ENCODE measurements at regions not wholly inside any gene's neighbourhood (a gene's known extent, or its start where the extent isn't known, plus 50 kb on each side); places are given as distances from the start of the nearest gene placed in this dataset.

DNA sequence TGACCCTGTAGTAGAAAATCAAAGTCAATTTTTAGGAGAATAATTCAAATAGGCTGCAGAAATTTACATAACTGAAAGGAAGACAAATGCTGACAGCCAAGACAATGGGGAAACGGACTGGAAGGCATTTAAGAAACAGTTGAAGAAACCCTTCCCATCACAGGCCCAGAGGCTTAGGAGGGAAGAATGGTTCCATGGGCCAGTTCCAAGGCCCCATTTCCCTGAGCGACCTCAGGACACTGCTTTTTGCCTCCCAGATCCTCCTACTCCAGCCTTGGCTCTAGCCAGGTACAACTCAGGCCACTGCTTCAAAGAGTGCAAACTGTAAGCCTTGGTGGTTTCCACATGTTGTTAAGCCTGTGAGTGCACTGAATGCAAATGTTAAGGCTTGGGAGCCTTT lies 184.1 kb upstream of the SGCD start:
- H3K36me3 Mint-ChIP-seq: no peaks in the 10 kb centered on the region
- ATAC-seq: no peak
- no peak for DNase-seq (ENCODE audit: low spot score in 2 of 2)
- peaks cover 8 to 14% of the 10 kb centered on the region in 2 donors for H3K9me3 Mint-ChIP-seq
- no peak overlapping the region for H3K27ac Mint-ChIP-seq

DNA sequence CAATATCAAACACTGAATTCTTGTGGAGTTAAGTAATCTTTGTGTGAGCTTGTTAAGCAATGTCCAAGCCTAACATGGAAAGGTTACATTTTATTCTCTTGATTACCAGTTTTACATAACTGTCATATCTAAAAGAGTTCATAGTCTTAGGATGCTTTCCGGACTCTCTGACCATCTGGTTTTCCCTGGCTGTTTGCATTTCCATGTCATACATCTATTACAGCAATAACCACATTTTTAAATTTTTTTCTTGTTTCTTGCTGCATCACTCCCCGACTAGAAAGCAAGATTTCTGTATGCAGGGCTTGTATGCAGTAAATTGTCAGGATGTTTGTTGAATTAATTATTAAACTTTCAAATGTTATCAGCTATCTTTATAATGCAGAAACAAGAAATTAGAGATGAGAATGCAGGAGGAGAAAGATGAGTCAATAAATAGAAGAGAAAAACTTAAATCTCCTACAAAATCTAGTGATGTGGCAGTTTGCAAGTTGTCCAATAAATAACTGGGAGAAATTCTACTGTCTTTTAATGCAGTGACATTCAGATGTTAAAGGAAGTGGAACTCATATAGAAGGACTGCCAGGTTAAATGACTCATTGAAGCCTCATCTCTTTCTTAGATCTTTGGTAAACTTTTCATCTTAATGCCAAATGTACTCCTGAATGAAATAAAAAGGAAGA lies 179.6 kb upstream of the SGCD start:
- peaks cover 4 to 5% of the 10 kb centered on the region in 2 donors for H3K9me3 Mint-ChIP-seq
- DNase-seq (ENCODE audit: low spot score in 2 of 2) (no peak), ATAC-seq (no peak)
- H3K36me3 Mint-ChIP-seq: no peaks in the 10 kb centered on the region
- no peak overlapping the region for H3K27ac Mint-ChIP-seq

DNA sequence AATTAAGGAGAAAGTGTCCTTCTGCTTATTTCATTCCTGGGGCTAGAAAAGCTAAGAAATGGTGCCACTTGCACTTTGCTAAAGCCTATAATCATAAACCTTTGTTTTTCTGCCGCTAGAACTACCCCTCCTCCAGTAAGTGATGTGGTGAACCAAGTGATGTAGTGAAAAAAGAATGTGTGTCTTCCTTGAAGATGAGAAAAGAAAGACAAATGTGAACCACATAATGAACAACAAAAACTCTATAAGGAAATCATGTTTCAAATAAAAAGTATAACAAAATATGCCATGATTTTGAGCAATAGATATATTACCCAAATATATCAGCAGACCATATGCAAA lies 179.0 kb upstream of the SGCD start:
- no peaks in the 10 kb centered on the region for H3K9me3 Mint-ChIP-seq
- no peak for ATAC-seq
- no peaks in the 10 kb centered on the region for H3K36me3 Mint-ChIP-seq

DNA sequence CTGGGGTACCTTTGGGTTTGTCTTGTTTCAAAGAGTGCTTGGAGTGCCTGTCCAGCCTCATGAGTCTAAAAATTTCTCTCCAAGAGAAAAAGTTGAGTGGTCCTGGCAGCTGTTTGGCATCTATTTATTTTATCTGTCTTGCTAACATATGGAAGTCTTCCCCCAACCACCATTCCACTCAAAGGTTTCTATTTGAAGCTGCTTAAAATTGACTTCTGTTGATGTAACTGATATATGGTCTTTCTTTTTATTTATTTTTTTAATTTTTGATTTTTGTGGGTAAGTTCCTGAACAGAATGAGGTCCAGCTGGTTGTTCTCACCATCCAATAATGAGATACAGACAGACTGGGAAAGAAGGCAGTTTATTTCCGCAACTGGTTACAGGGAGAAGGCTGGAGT lies 178.7 kb upstream of the SGCD start:
- no peak for DNase-seq (ENCODE audit: low spot score in 2 of 2)
- Mint-ChIP-seq H3K36me3 (no peaks in the 10 kb centered on the region), H3K27ac (no peak overlapping the region), H3K9me3 (no peaks in the 10 kb centered on the region)
- no peak for ATAC-seq

More for the DNA sequence above, 179.0 kb upstream of the SGCD start:
- no peak for DNase-seq (ENCODE audit: low spot score in 2 of 2)
- H3K27ac Mint-ChIP-seq: no peak overlapping the region

DNA sequence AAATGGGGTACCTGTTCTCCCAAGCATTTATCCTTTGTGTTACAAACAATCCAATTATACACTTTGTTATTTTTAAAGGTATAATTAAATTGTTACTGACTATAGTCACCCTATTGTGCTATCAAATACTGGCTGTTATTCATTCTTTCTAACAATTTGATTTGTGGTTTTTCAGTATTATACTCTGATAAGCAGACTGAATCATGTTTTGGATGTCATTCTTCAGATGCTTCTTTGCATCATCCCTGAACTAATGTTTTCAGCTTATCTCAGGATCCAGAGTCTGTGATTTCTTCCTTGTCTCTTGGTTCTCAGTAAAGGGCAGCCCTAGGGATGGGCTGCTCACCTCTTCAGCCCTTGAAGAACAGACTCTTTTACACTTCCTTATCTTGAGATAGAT lies 177.8 kb upstream of the SGCD start:
- Mint-ChIP-seq H3K27ac (no peak overlapping the region), H3K36me3 (no peaks in the 10 kb centered on the region), H3K9me3 (no peaks in the 10 kb centered on the region)
- ATAC-seq: no peak
- no peak for DNase-seq (ENCODE audit: low spot score in 2 of 2)

DNA sequence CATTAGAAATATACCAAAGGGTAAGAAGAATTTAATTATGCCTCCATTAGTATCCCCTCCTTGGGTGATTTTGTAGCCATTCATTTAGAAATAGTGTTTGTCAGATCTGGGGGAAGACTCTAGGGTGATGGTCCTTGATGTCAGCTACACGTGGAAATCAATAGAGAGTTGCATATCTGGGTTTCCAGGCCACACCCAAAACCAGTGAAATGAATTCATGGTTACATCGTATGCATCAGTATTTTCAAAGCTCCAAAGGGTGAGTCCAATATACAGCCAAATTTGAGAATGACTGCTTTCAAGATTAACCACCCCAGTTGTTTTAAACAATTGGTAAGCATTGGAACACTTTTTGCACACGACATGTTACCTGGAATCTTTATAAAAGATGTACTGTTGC lies 173.4 kb upstream of the SGCD start:
- DNase-seq (ENCODE audit: low spot score in 2 of 2) (no peak), ATAC-seq (no peak)
- no peaks in the 10 kb centered on the region for H3K9me3 Mint-ChIP-seq
- H3K27ac Mint-ChIP-seq: no peak overlapping the region
- no peaks in the 10 kb centered on the region for H3K36me3 Mint-ChIP-seq

DNA sequence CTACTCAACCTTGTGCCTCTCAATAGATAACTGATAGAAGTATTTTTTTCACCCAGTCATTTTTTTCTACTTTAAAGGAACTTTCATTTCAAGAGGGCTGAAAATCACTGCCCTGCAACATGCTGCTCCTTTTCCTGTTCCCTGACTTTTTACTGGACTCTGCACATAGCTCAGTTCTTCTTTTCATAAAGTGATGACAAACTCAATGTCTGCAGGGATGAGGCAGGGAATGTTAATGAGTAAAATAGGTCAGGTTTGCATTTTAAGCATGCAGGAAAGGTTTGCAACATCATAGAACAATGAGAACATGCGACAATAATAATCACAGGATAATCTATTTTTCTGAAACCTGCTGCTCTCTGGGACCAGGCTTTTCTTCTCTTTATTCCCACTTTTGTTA lies 172.2 kb upstream of the SGCD start:
- ATAC-seq (no peak), DNase-seq (ENCODE audit: low spot score in 2 of 2) (no peak)
- no peak overlapping the region for H3K27ac Mint-ChIP-seq
- no peaks in the 10 kb centered on the region for H3K9me3 Mint-ChIP-seq
- no peaks in the 10 kb centered on the region for H3K36me3 Mint-ChIP-seq

DNA sequence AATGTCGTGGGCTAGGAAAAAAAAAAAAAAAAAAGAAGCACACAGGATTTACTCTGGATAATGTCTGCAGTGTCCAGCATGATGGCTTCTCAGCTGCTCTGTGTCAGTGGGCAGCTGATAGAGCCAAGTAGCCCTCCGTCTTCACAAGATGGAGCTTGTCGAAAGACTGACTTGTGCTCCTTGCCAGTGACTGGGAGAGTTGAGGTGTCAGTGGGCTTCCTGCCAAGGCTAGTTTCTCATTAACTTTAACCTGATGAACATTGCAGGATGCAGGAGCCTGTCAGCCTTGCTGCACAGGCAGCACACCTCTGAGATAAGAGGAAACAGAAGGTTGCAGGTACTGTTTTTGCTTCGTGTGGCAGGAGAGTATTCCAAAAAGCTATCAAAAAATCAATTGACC lies 171.4 kb upstream of the SGCD start:
- DNase-seq (ENCODE audit: low spot score in 2 of 2): no peak
- no peak for ATAC-seq
- Mint-ChIP-seq H3K36me3 (no peaks in the 10 kb centered on the region), H3K27ac (no peak overlapping the region), H3K9me3 (no peaks in the 10 kb centered on the region)

DNA sequence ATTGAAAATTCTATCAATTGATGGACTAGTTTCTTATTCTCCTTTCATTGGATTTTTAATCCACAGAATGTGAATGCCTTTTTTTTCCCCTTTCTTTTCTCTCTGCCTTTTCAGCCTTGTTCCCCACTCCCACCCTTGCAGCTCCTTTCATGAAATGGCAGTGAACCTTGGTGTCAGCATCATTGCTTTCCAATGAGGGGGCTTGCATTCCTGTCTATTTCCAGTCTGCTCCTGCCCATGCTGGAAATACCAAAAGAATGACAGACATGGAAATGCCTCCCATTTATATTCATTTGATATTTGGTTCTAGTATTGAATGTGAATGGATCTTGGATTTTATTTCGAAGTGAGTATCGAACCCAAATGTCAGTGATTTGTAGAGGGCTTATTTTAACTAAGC lies 162.7 kb upstream of the SGCD start:
- ATAC-seq: no peak
- no peak overlapping the region for H3K27ac Mint-ChIP-seq
- H3K9me3 Mint-ChIP-seq: no peaks in the 10 kb centered on the region
- H3K36me3 Mint-ChIP-seq: no peaks in the 10 kb centered on the region
- no peak for DNase-seq (ENCODE audit: low spot score in 2 of 2)

DNA sequence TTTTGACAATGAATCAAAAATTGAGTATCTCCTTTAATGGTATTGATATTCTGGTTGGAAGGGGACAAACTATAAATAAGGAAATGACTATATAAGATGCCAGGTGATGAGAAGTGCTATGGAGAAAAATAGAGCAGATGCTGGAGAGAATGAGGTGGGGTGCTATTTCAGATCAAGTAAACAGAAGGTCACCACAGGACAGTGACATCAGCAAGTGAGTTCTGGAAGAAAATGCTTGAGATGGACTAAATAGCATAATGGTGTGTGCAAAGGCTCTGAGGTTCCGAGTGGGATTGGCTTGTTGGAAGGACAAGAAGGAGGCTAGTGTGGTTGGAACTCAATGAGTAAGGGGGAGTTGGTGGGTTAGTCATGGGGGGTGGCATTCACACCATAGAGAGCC lies 157.5 kb upstream of the SGCD start:
- H3K9me3 Mint-ChIP-seq: no peaks in the 10 kb centered on the region
- no peak for ATAC-seq
- H3K36me3 Mint-ChIP-seq: no peaks in the 10 kb centered on the region
- DNase-seq (ENCODE audit: low spot score in 2 of 2): no peak
- no peak overlapping the region for H3K27ac Mint-ChIP-seq

DNA sequence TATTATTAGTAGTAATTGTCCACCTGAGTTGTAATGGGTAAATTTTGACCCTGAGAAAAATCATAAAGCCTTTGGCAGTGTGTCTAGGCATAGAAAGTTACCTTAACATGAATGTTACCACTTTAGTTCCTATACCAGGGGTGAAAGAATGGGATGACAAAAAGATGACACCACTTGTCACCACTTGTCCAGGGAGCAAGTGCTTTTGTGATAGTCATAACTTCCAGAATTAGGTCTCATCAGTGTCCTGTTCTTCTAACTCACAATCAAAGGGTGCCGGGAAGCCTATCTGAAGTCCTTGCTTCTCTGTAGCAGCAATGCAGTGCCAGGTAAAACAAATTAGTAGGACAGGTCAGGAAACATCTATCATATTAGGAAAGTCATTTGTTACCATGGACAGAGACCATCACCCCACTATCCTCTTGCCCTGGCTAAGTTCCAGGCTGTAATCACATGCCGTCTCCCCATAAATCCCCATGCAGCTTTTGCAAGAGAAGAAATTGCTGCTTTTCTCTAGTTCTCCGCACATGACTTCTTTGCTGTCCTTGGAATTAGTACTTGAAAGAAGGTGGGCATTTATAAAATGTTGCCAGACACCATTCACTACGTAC lies 156.5 kb upstream of the SGCD start:
- H3K36me3 Mint-ChIP-seq: no peaks in the 10 kb centered on the region
- no peak overlapping the region for H3K27ac Mint-ChIP-seq
- H3K9me3 Mint-ChIP-seq: no peaks in the 10 kb centered on the region
- no peak for ATAC-seq
- no peak for DNase-seq (ENCODE audit: low spot score in 2 of 2)

DNA sequence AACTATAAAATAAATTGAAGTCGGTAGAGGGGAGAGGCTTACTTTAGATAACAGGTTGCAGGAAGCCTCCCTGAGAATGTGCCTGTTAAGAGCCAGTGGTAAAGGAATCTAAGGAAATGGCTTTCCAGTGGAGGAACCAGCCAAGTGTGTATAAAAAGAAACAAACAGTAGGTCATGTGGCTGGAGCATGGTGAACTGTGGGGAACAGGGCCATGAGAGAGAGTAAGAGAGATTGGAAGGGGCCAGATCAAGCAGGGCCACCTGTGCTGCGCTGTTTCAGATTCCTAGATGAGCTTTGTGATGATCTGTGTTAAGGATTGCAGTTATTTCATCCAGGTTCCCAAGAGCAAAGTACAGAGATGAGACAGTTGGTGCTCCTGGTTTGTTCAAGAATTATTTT lies 152.7 kb upstream of the SGCD start:
- Mint-ChIP-seq H3K9me3 (no peaks in the 10 kb centered on the region), H3K36me3 (no peaks in the 10 kb centered on the region), H3K27ac (no peak overlapping the region)
- no peak for DNase-seq (ENCODE audit: low spot score in 2 of 2)
- no peak for ATAC-seq

DNA sequence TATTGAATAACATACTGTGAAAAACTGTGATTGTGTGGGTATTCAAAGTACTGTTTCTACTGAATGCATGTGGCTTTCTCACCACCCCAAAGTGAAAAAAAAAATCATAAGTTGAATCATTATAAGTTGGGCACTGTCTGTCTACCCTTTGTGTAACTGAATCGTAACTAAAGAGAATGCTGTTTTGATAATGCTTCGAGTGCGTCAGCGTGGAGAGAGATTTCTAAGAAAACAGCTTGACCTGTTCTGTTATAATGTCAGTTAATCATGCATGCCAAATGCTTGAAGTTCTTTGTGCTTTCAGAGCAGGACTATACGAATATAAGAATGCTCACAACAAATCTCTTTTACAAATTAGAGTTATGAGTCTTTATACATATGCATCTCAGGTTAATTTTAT lies 148.8 kb upstream of the SGCD start:
- DNase-seq (ENCODE audit: low spot score in 2 of 2) (no peak), ATAC-seq (no peak)
- no peaks in the 10 kb centered on the region for H3K36me3 Mint-ChIP-seq
- H3K9me3 Mint-ChIP-seq: no peaks in the 10 kb centered on the region
- H3K27ac Mint-ChIP-seq: no peak overlapping the region

DNA sequence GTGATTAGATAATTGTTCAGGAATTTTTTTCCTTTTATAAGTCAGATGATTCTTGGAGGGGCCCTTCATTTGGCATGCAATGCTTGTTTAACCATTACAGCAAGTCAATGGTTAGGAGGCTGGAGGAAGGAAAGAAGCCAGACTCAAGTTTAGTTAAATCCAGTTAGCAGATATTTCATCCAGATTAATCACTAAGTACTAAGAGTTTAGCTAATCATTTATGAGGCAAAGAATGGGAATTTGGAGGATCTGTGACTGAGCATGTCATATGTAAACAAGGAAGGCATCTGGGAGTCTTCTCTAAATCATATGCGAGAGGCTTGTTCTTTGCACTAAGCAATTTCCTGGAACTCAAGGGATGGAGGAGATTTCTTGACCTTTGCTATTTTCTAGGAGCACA lies 145.3 kb upstream of the SGCD start:
- ATAC-seq: no peak
- H3K36me3 Mint-ChIP-seq: no peaks in the 10 kb centered on the region
- DNase-seq (ENCODE audit: low spot score in 2 of 2): no peak
- H3K27ac Mint-ChIP-seq: no peak overlapping the region
- no peaks in the 10 kb centered on the region for H3K9me3 Mint-ChIP-seq

DNA sequence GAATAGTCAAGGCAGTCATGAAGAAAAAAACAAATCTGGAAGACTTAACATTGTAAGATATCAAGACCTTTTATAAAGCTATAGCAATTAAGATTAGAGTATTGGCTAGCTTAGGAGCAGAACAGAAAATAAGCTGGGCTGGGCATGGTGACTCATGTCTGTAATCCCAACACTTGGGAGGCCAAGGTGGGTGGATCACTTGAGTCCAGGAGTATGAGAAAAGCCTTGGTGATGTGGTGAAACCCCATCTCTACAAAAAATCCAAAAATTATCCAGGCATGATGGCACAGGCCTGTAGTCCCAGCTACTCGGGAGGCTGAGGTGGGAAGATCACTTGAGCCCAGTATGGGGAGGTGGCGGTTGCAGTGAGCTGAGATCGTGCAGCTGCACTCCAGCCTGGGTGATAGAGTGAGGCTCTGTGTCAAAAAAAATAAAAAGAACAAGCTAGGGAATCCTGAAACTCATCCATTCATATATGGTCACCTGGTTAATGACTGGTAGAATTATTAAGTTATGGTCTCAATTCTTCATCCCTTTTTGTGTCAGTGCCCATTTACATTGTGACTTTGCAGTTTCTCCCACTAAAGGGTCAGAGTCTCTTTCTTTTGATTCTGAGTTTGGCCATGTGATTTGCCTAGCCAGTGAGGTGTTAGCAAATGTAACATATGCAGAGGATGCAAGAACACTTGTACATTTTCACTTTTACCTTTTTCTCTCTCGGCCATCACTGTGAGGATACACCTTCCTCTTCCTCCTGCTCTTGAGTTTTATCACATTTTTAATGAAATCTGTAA lies 144.6 kb upstream of the SGCD start:
- no peak for DNase-seq (ENCODE audit: low spot score in 2 of 2)
- no peak for ATAC-seq
- Mint-ChIP-seq H3K36me3 (no peaks in the 10 kb centered on the region), H3K27ac (peak overlapping the region in 1 of 2 donors; percentile 18), H3K9me3 (no peaks in the 10 kb centered on the region)

DNA sequence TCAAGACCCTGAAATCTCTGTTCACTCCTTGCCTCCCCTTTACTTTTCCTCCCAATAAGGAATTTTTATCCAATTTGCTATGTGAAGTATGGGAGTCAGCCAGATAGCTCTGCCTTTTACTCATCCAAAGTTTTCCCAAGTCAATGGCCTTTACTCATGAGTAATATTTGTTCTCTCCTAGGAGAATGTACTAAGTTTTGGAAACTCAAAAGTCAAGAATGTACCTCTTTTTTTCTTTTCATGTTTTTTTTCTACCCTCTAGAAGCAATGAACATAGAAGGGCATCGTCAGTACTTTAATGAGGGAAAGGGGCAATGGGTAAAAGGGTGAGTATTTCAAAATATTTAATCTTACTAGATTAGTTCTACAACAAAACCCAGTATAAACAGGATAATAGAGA lies 140.2 kb upstream of the SGCD start:
- DNase-seq (ENCODE audit: low spot score in 2 of 2) (no peak), ATAC-seq (no peak)
- Mint-ChIP-seq H3K9me3 (no peaks in the 10 kb centered on the region), H3K27ac (no peak overlapping the region), H3K36me3 (no peaks in the 10 kb centered on the region)

DNA sequence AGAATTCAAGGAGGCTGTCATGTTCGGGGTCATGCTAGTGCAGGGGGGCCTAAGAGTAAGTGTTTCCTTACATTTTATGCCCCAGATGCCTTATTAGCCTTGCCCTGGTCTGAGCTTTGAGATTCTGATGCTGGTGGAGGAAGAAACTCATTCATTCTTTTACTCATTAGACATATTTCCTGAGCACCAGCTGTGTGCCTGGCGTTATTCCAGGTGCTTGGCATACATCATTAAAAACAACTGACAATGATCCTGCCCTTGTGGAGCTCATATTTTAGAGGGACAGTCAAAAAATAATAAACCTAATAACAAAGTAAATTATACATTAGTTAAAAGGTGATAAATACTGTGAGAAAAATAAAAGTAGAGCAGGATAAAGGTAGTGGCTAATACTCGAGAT lies 138.9 kb upstream of the SGCD start:
- no peak for DNase-seq (ENCODE audit: low spot score in 2 of 2)
- Mint-ChIP-seq H3K9me3 (no peaks in the 10 kb centered on the region), H3K36me3 (no peaks in the 10 kb centered on the region), H3K27ac (no peak overlapping the region)
- ATAC-seq: no peak

DNA sequence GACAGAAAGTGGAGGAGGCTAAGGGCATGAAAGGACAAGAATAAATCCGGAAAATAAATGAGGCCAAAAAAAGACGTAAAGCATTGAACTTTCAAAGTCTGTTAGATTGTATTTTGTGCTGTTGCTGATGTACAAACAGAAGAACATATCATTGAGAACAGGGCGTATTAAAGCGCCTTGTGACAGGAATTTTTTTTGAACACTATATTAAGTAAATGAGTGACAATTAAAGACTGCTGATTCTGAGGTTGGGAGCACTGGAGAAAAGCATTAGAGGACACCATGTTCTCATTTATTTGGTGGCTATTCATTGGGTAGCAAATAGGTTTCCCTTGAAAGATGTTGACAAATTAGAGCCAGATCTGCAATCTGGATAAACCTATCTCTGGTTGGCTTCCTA lies 137.3 kb upstream of the SGCD start:
- Mint-ChIP-seq H3K9me3 (no peaks in the 10 kb centered on the region), H3K27ac (no peak overlapping the region), H3K36me3 (no peaks in the 10 kb centered on the region)
- ATAC-seq (no peak), DNase-seq (ENCODE audit: low spot score in 2 of 2) (no peak)
